Trophoblast cell (in vitro differentiated cells and primary cell): ENCODE measurements at regions not wholly inside any gene's neighbourhood (a gene's known extent, or its start where the extent isn't known, plus 50 kb on each side); places are given as distances from the start of the nearest gene placed in this dataset.

Experiments
- DNase-seq, 2 donors: peaks; one replicate each; pipeline ENCODE4 v3.0.0-alpha.2; 2016
- H2AFZ ChIP-seq: 2 replicates; pipeline ENCODE4 v1.6.1; 2013; ENCODE audit warnings: low read length, moderate library complexity, mild to moderate bottlenecking; ENCODE audit not compliant: insufficient read depth, poor library complexity
- H2AK5ac ChIP-seq: 2 replicates; pipeline ENCODE4 v1.6.1; 2013; ENCODE audit warnings: mild to moderate bottlenecking, low read length
- H2BK120ac ChIP-seq: 2 replicates; pipeline ENCODE4 v1.6.1; 2013; ENCODE audit warnings: low read length, mild to moderate bottlenecking, moderate library complexity; ENCODE audit not compliant: insufficient read depth, poor library complexity
- H2BK12ac ChIP-seq: 2 replicates; pipeline ENCODE4 v1.6.1; 2013; ENCODE audit warnings: mild to moderate bottlenecking, low read length, moderate library complexity
- H2BK5ac ChIP-seq: 2 replicates; pipeline ENCODE4 v1.6.1; 2013; ENCODE audit warnings: low read length, low read depth, moderate library complexity, mild to moderate bottlenecking; ENCODE audit not compliant: poor library complexity
- H3K14ac ChIP-seq: 2 replicates; pipeline ENCODE4 v1.6.1; 2013; ENCODE audit warnings: mild to moderate bottlenecking, low read length
- H3K18ac ChIP-seq: 2 replicates; pipeline ENCODE4 v1.6.1; 2013; ENCODE audit warnings: mild to moderate bottlenecking, low read length
- H3K23ac ChIP-seq: 2 replicates; pipeline ENCODE4 v1.6.1; 2013; ENCODE audit warnings: low read length
- H3K27ac ChIP-seq: 2 replicates; pipeline ENCODE4 v1.5.1; 2013; ENCODE audit warnings: low read depth, mild to moderate bottlenecking, inconsistent platforms, low read length, moderate library complexity
- H3K27me3 ChIP-seq: 2 replicates; pipeline ENCODE4 v1.6.1; 2013; ENCODE audit warnings: inconsistent platforms, mild to moderate bottlenecking, low read length, moderate library complexity; ENCODE audit not compliant: insufficient read depth
- H3K36me3 ChIP-seq, 2 experiments: 1 replicate in 1 of 2; 2 replicates in 1 of 2; pipeline ENCODE4 v1.6.1; 2013; ENCODE audit warnings: low read length in 2 of 2, mild to moderate bottlenecking in 2 of 2, moderate library complexity in 1 of 2; ENCODE audit not compliant: insufficient read depth in 2 of 2, control insufficient read depth in 1 of 2
- H3K4ac ChIP-seq: 2 replicates; pipeline ENCODE4 v1.6.1; 2013; ENCODE audit warnings: low read depth, mild to moderate bottlenecking, low read length, moderate library complexity
- H3K4me1 ChIP-seq, 2 experiments: 1 replicate in 1 of 2; 2 replicates in 1 of 2; pipeline ENCODE4 v1.6.1; 2013; ENCODE audit warnings: low read length in 2 of 2, mild to moderate bottlenecking in 2 of 2, moderate library complexity in 1 of 2; ENCODE audit not compliant: insufficient read depth in 2 of 2, control insufficient read depth in 1 of 2
- H3K4me2 ChIP-seq: 2 replicates; pipeline ENCODE4 v1.6.1; 2013; ENCODE audit warnings: inconsistent platforms, mild to moderate bottlenecking, low read length, moderate library complexity
- H3K4me3 ChIP-seq: 2 replicates; pipeline ENCODE4 v1.5.1; 2013; ENCODE audit warnings: mild to moderate bottlenecking, low read depth, low read length, inconsistent platforms
- H3K79me1 ChIP-seq: one replicate; pipeline ENCODE4 v1.6.1; 2013; ENCODE audit warnings: low read length
- H3K79me2 ChIP-seq: 2 replicates; pipeline ENCODE4 v1.6.1; 2013; ENCODE audit warnings: low read length, mild to moderate bottlenecking; ENCODE audit not compliant: control insufficient read depth, insufficient read depth, poor library complexity
- H3K9ac ChIP-seq: 2 replicates; pipeline ENCODE4 v1.6.1; 2013; ENCODE audit warnings: mild to moderate bottlenecking, low read length
- H3K9me3 ChIP-seq: 2 replicates; pipeline ENCODE4 v1.6.1; 2013; ENCODE audit warnings: low read depth, mild to moderate bottlenecking, control low read depth, inconsistent platforms, low read length; ENCODE audit not compliant: insufficient read depth
- H4K12ac ChIP-seq: 2 replicates; pipeline ENCODE4 v1.6.1; 2013; ENCODE audit warnings: low read depth, mild to moderate bottlenecking, low read length, moderate library complexity
- H4K8ac ChIP-seq: 2 replicates; pipeline ENCODE4 v1.6.1; 2013; ENCODE audit warnings: low read depth, mild to moderate bottlenecking, low read length, moderate library complexity
- H4K91ac ChIP-seq: one replicate; pipeline ENCODE4 v1.6.1; 2013; ENCODE audit warnings: low read depth, mild to moderate bottlenecking, low read length, moderate library complexity
- WGBS: extraction: QIAGEN DNeasy Blood & Tissue Kit; methylation state at CpG from one replicate; pipeline ENCODE4 v1.1.7; 2013; ENCODE audit warnings: missing lambda C conversion rate; ENCODE audit not compliant: insufficient read length, insufficient coverage; ENCODE audit errors: extremely low coverage; 5-methylcytosine and 5-hydroxymethylcytosine counted together

- H3K36me3 ChIP-seq: no peaks in the 10 kb centered on the region
- H2AK5ac ChIP-seq: no peak overlapping the region
- no peak overlapping the region for H4K91ac ChIP-seq
- no peak overlapping the region for H2BK12ac ChIP-seq
- H3K23ac ChIP-seq: no peak overlapping the region
- no peaks in the 10 kb centered on the region for H3K27me3 ChIP-seq
- H3K4ac ChIP-seq: no peak overlapping the region
- H2BK5ac ChIP-seq: no peak overlapping the region
- DNase-seq: no peak
- no peak overlapping the region for H3K27ac ChIP-seq
- no peak overlapping the region for H4K12ac ChIP-seq
- H2BK120ac ChIP-seq: no peak overlapping the region
- H3K14ac ChIP-seq: no peak overlapping the region
- H3K4me2 ChIP-seq: no peak overlapping the region
- H3K79me2 ChIP-seq: no peaks in the 10 kb centered on the region
- no peaks in the 10 kb centered on the region for H3K9me3 ChIP-seq
- peaks cover 0 to 4% of the 10 kb centered on the region in 2 experiments for H3K4me1 ChIP-seq
- H3K9ac ChIP-seq: no peak overlapping the region
- no peak overlapping the region for H4K8ac ChIP-seq
- WGBS: no CpG with 5 or more reads among the region's 5 CpGs
- H2AFZ ChIP-seq: no peak overlapping the region
- H3K79me1 ChIP-seq: no peaks in the 10 kb centered on the region
- H3K4me3 ChIP-seq: no peak overlapping the region
- no peak overlapping the region for H3K18ac ChIP-seq
These were observed 336.6 kb downstream of the PAX3 start for GRCh38 chr2:221962186-221962585.

- no peak overlapping the region for H3K18ac ChIP-seq
- no peak overlapping the region for H2BK12ac ChIP-seq
- H3K27me3 ChIP-seq: no peaks in the 10 kb centered on the region
- H2BK5ac ChIP-seq: no peak overlapping the region
- H3K9me3 ChIP-seq: no peaks in the 10 kb centered on the region
- H3K79me1 ChIP-seq: no peaks in the 10 kb centered on the region
- H3K9ac ChIP-seq: no peak overlapping the region
- no CpG with 5 or more reads among the region's 14 CpGs for WGBS
- no peak overlapping the region for H3K23ac ChIP-seq
- H4K8ac ChIP-seq: no peak overlapping the region
- no peak overlapping the region for H4K12ac ChIP-seq
- H3K27ac ChIP-seq: no peak overlapping the region
- no peak for DNase-seq
- H2BK120ac ChIP-seq: no peak overlapping the region
- no peak overlapping the region for H4K91ac ChIP-seq
- no peaks in the 10 kb centered on the region for H3K36me3 ChIP-seq
- H2AFZ ChIP-seq: no peak overlapping the region
- H3K79me2 ChIP-seq: no peaks in the 10 kb centered on the region
- no peak overlapping the region for H3K4me2 ChIP-seq
- no peak overlapping the region for H3K4ac ChIP-seq
- H3K4me1 ChIP-seq: peaks cover 0 to 4% of the 10 kb centered on the region in 2 experiments
- no peak overlapping the region for H3K4me3 ChIP-seq
- no peak overlapping the region for H3K14ac ChIP-seq
- no peak overlapping the region for H2AK5ac ChIP-seq
These were observed 337.2 kb downstream of the PAX3 start for GRCh38 chr2:221961561-221961960.

DNA sequence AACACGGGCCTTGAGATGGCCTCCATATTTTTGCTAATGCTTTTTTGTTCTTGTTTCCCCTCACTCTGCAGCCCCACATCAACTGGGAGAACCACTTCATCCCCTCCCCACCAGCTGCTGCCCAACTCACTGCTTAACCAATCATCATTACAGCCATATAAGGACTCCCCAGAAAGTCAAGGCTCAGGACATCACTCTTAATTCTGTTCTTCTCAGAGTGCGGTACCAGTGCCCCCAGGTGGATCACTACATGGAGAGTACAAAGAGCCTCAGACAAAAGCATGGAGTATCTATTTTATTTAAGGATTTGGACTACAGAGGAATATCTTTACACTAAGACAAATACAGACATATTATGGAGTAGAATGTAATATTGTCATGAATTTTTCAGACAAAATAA lies 340.6 kb downstream of the PAX3 start:
- Histone ChIP-seq H2AFZ (no peak overlapping the region), H2BK12ac (no peak overlapping the region), H2BK120ac (no peak overlapping the region), H2AK5ac (no peak overlapping the region), H4K8ac (no peak overlapping the region), H3K4me3 (no peak overlapping the region), H3K79me1 (no peaks in the 10 kb centered on the region), H3K4me1 (peaks cover 0 to 4% of the 10 kb centered on the region in 2 experiments), H3K23ac (no peak overlapping the region), H3K9ac (no peak overlapping the region), H3K79me2 (no peaks in the 10 kb centered on the region), H4K12ac (no peak overlapping the region), H3K18ac (no peak overlapping the region), H3K9me3 (no peaks in the 10 kb centered on the region), H3K4ac (no peak overlapping the region), H3K36me3 (no peaks in the 10 kb centered on the region), H3K27ac (no peak overlapping the region), H3K14ac (no peak overlapping the region), H4K91ac (no peak overlapping the region), H3K4me2 (no peak overlapping the region), H3K27me3 (no peaks in the 10 kb centered on the region), H2BK5ac (no peak overlapping the region)
- DNase-seq: no peak
- no CpG with 5 or more reads among the region's 2 CpGs for WGBS

GRCh38 chr2:221948076-221948475 lies 350.7 kb downstream of the PAX3 start:
- Histone ChIP-seq H3K14ac (no peak overlapping the region), H3K4me3 (no peak overlapping the region), H3K27me3 (no peaks in the 10 kb centered on the region), H3K36me3 (no peaks in the 10 kb centered on the region), H3K4me2 (no peak overlapping the region), H3K4ac (no peak overlapping the region), H3K79me1 (no peaks in the 10 kb centered on the region), H3K18ac (no peak overlapping the region), H4K91ac (no peak overlapping the region), H3K4me1 (peaks cover 0 to 2% of the 10 kb centered on the region in 2 experiments), H3K23ac (no peak overlapping the region), H2BK12ac (no peak overlapping the region), H4K12ac (no peak overlapping the region), H2BK5ac (no peak overlapping the region), H2BK120ac (no peak overlapping the region), H2AFZ (no peak overlapping the region), H3K79me2 (no peaks in the 10 kb centered on the region), H2AK5ac (no peak overlapping the region), H4K8ac (no peak overlapping the region), H3K27ac (no peak overlapping the region), H3K9ac (no peak overlapping the region), H3K9me3 (no peaks in the 10 kb centered on the region)
- no peak for DNase-seq
- no CpG with 5 or more reads among the region's 8 CpGs for WGBS
